ENCODE measurements at regions not wholly inside any gene's neighbourhood (a gene's known extent, or its start where the extent isn't known, plus 50 kb on each side); places are given as distances from the start of the nearest gene placed in this dataset.

- no peaks in the 10 kb centered on the region for H3K79me2 ChIP-seq (ENCODE audit: insufficient read depth, low read length)
- H4K20me1 ChIP-seq (ENCODE audit: insufficient read depth, low read length, poor library complexity, severe bottlenecking), result no peaks in the 10 kb centered on the region
- no peaks in the 10 kb centered on the region for H3K27me3 ChIP-seq (ENCODE audit: insufficient read depth, low read length, poor library complexity, severe bottlenecking)
- no peaks in the 10 kb centered on the region for H3K9me3 ChIP-seq (ENCODE audit: insufficient read depth, low read depth, low read length)
- TF ChIP-seq CTCF (conservative IDR thresholded peaks at IDR 0.05; ENCODE audit: low read length) (no peak), EZH2phosphoT487 (IDR thresholded peaks at IDR 0.05; ENCODE audit: borderline replicate concordance) (no peak)
- no peaks in the 10 kb centered on the region for H3K36me3 ChIP-seq (ENCODE audit: insufficient read depth, low read length)
- H2AFZ ChIP-seq (ENCODE audit: low read length), result no peak overlapping the region
- no peaks in the 10 kb centered on the region for H3K9me2 ChIP-seq (replicated peaks; ENCODE audit: low read depth, low read length)
- no peak overlapping the region for H3K4me3 ChIP-seq (ENCODE audit: low read length, poor library complexity, severe bottlenecking)
- H3F3A ChIP-seq (ENCODE audit: low read depth), result no peaks in the 10 kb centered on the region
- no peak overlapping the region for H3K9ac ChIP-seq (ENCODE audit: low read depth, low read length, poor library complexity, severe bottlenecking)
- no peaks in the 10 kb centered on the region for H3K4me1 ChIP-seq (ENCODE audit: insufficient read depth, low read length, poor library complexity, severe bottlenecking)
- H3K4me2 ChIP-seq (ENCODE audit: low read depth, low read length, poor library complexity, severe bottlenecking), result no peak overlapping the region
Observed at GRCh38 chr12:61758661-61759060, 501.5 kb upstream of the USP15 start.

GRCh38 chr12:61765926-61766325 lies 494.3 kb upstream of the USP15 start:
- H3K36me3 ChIP-seq (ENCODE audit: insufficient read depth, low read length), result no peaks in the 10 kb centered on the region
- no peak overlapping the region for H3K9ac ChIP-seq (ENCODE audit: low read depth, low read length, poor library complexity, severe bottlenecking)
- H3K27me3 ChIP-seq (ENCODE audit: insufficient read depth, low read length, poor library complexity, severe bottlenecking), result no peaks in the 10 kb centered on the region
- TF ChIP-seq EZH2phosphoT487 (IDR thresholded peaks at IDR 0.05; ENCODE audit: borderline replicate concordance) (no peak), CTCF (conservative IDR thresholded peaks at IDR 0.05; ENCODE audit: low read length) (no peak)
- H3K4me1 ChIP-seq (ENCODE audit: insufficient read depth, low read length, poor library complexity, severe bottlenecking), result no peaks in the 10 kb centered on the region
- no peak overlapping the region for H2AFZ ChIP-seq (ENCODE audit: low read length)
- no peaks in the 10 kb centered on the region for H3F3A ChIP-seq (ENCODE audit: low read depth)
- no peaks in the 10 kb centered on the region for H4K20me1 ChIP-seq (ENCODE audit: insufficient read depth, low read length, poor library complexity, severe bottlenecking)
- H3K4me3 ChIP-seq (ENCODE audit: low read length, poor library complexity, severe bottlenecking), result no peak overlapping the region
- no peaks in the 10 kb centered on the region for H3K9me3 ChIP-seq (ENCODE audit: insufficient read depth, low read depth, low read length)
- no peak overlapping the region for H3K4me2 ChIP-seq (ENCODE audit: low read depth, low read length, poor library complexity, severe bottlenecking)
- H3K79me2 ChIP-seq (ENCODE audit: insufficient read depth, low read length), result no peaks in the 10 kb centered on the region
- no peaks in the 10 kb centered on the region for H3K9me2 ChIP-seq (replicated peaks; ENCODE audit: low read depth, low read length)

GRCh38 chr12:61780435-61780834 lies 479.8 kb upstream of the USP15 start:
- no peak overlapping the region for H3K4me2 ChIP-seq (ENCODE audit: low read depth, low read length, poor library complexity, severe bottlenecking)
- H2AFZ ChIP-seq (ENCODE audit: low read length), result no peak overlapping the region
- H3K79me2 ChIP-seq (ENCODE audit: insufficient read depth, low read length), result no peaks in the 10 kb centered on the region
- no peaks in the 10 kb centered on the region for H3F3A ChIP-seq (ENCODE audit: low read depth)
- H3K27me3 ChIP-seq (ENCODE audit: insufficient read depth, low read length, poor library complexity, severe bottlenecking), result no peaks in the 10 kb centered on the region
- no peaks in the 10 kb centered on the region for H3K36me3 ChIP-seq (ENCODE audit: insufficient read depth, low read length)
- H3K9ac ChIP-seq (ENCODE audit: low read depth, low read length, poor library complexity, severe bottlenecking), result no peak overlapping the region
- no peaks in the 10 kb centered on the region for H3K4me1 ChIP-seq (ENCODE audit: insufficient read depth, low read length, poor library complexity, severe bottlenecking)
- H3K9me2 ChIP-seq (replicated peaks; ENCODE audit: low read depth, low read length), result no peaks in the 10 kb centered on the region
- H3K4me3 ChIP-seq (ENCODE audit: low read length, poor library complexity, severe bottlenecking), result no peak overlapping the region
- no peaks in the 10 kb centered on the region for H4K20me1 ChIP-seq (ENCODE audit: insufficient read depth, low read length, poor library complexity, severe bottlenecking)
- TF ChIP-seq CTCF (conservative IDR thresholded peaks at IDR 0.05; ENCODE audit: low read length) (no peak), EZH2phosphoT487 (IDR thresholded peaks at IDR 0.05; ENCODE audit: borderline replicate concordance) (no peak)
- H3K9me3 ChIP-seq (ENCODE audit: insufficient read depth, low read depth, low read length), result no peaks in the 10 kb centered on the region

All from Loucy (cell line).